ENCODE measurements at regions not wholly inside any gene's neighbourhood (a gene's known extent, or its start where the extent isn't known, plus 50 kb on each side); places are given as distances from the start of the nearest gene placed in this dataset.

DNA sequence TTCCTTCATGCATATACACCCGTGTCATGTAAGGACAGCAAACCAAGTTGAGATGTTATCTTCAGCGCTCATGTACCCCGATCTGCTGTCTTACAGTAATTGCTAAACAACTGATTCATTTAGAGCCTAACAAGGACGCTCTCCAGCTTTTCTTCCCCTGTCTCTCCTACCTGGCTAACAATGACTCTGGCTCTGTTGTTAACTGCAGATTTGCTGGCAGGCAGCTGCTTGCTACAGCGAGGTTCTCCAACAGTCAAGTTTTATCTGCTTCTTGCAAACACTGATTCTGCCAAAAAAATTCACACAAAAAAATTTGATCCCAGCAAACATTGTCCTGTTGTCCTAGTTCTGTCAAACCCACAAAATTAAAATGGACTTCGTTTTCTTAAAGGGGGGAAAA is 101.6 kb downstream of the OTX2 start:
- TF ChIP-seq NFIC (IDR thresholded peaks at IDR 0.05) = no peak
- TF ChIP-seq REST (IDR thresholded peaks at IDR 0.05; ENCODE audit: low read depth) = no peak
- TF ChIP-seq CREB1 (IDR thresholded peaks at IDR 0.05; ENCODE audit: low read depth) = no peak
- TF ChIP-seq TAF1 (IDR thresholded peaks at IDR 0.05; ENCODE audit: low read depth) = no peak
- TF ChIP-seq TEAD4 (IDR thresholded peaks at IDR 0.05) = no peak
- TF ChIP-seq TCF12 (IDR thresholded peaks at IDR 0.05; ENCODE audit: low read depth) = no peak
- TF ChIP-seq, protein P1, sequence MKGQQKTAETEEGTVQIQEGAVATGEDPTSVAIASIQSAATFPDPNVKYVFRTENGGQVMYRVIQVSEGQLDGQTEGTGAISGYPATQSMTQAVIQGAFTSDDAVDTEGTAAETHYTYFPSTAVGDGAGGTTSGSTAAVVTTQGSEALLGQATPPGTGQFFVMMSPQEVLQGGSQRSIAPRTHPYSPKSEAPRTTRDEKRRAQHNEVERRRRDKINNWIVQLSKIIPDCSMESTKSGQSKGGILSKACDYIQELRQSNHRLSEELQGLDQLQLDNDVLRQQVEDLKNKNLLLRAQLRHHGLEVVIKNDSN (IDR thresholded peaks at IDR 0.05) = no peak
- no peak for TF ChIP-seq RAD21 (IDR thresholded peaks at IDR 0.05; ENCODE audit: low read depth)
- TF ChIP-seq YY1 (IDR thresholded peaks at IDR 0.05; ENCODE audit: low read depth) = no peak
- no peak for TF ChIP-seq CEBPB (IDR thresholded peaks at IDR 0.05)
- TF ChIP-seq EP300 (IDR thresholded peaks at IDR 0.05; ENCODE audit: borderline replicate concordance) = no peak
